ENCODE measurements at regions not wholly inside any gene's neighbourhood (a gene's known extent, or its start where the extent isn't known, plus 50 kb on each side); places are given as distances from the start of the nearest gene placed in this dataset.

- TF ChIP-seq CTCF (conservative IDR thresholded peaks at IDR 0.05): no peak
- no peak for TF ChIP-seq EZH2 (IDR thresholded peaks at IDR 0.05; ENCODE audit: low read depth)
Measured at GRCh38 chr12:112674539-112674938, 117.0 kb upstream of the RPH3A start.

Measured in PC-9 (cell line).